ENCODE measurements at regions not wholly inside any gene's neighbourhood (a gene's known extent, or its start where the extent isn't known, plus 50 kb on each side); places are given as distances from the start of the nearest gene placed in this dataset.
A peak's percentile ranks its signal among the peaks of the same experiment; 100 is the strongest.

- intact Hi-C loops (cut with DNase I) = no loop called here
- H3K27ac ChIP-seq = no peak overlapping the region
- no peak for DNase-seq
- 57 to 64% (median 58%) methylated on average over 1 of the region's 1 CpG for WGBS, 4 donors
- H3K36me3 ChIP-seq (replicated peaks in 1 of 2) = no peaks in the 10 kb centered on the region
- no peak overlapping the region for H3K4me3 ChIP-seq
- no peaks in the 10 kb centered on the region for H3K27me3 ChIP-seq
- H3K4me1 ChIP-seq (replicated peaks in 1 of 2) = no peaks in the 10 kb centered on the region
- no peaks in the 10 kb centered on the region for H3K9me3 ChIP-seq (replicated peaks in 1 of 3)
- TF ChIP-seq POLR2A (IDR thresholded peaks at IDR 0.05) (no peak), CTCF (IDR thresholded peaks at IDR 0.05) (no peak)
Observed at GRCh38 chr2:12271589-12271984, 445.1 kb upstream of the TRIB2 start.

GRCh38 chr2:12273111-12273510 lies 443.6 kb upstream of the TRIB2 start:
- Histone ChIP-seq H3K36me3 (replicated peaks in 1 of 2) (no peaks in the 10 kb centered on the region), H3K4me1 (replicated peaks in 1 of 2) (peaks cover 10 to 11% of the 10 kb centered on the region in 2 donors), H3K4me3 (no peak overlapping the region), H3K27ac (no peak overlapping the region), H3K9me3 (replicated peaks in 1 of 3) (no peaks in the 10 kb centered on the region), H3K27me3 (no peaks in the 10 kb centered on the region)
- WGBS, 4 donors = 0 to 82% (median 33%) methylated on average over 1 of the region's 1 CpG
- DNase-seq = no peak
- TF ChIP-seq POLR2A (IDR thresholded peaks at IDR 0.05) (no peak), CTCF (IDR thresholded peaks at IDR 0.05) (no peak)
- intact Hi-C loops (cut with DNase I) = no loop called here

DNA sequence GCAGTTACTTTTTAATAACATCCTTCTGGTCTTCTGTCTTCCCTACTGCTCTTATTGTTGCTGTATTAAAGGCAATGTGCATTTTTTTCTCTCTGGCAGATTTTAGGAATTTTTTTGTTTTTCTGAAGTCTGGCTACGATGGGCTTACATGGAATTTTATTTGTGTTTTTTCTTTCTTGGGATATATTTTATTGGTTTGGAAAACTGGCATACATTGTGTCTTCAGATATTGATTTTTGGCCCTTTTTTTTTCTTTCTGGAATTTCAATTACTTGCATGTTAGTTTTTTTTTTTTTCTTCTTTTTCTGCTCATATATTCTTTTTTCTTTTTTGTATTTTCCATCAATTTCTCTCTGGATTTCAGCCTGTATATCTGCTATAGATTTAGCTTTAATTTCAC lies 442.1 kb upstream of the TRIB2 start:
- 89 to 100% (median 99%) methylated on average over 1 of the region's 1 CpG for WGBS, 4 donors
- no peak overlapping the region for H3K27ac ChIP-seq
- H3K4me1 ChIP-seq (replicated peaks in 1 of 2) = peaks cover 10 to 11% of the 10 kb centered on the region in 2 donors
- DNase-seq = no peak
- H3K9me3 ChIP-seq (replicated peaks in 1 of 3) = no peaks in the 10 kb centered on the region
- no peaks in the 10 kb centered on the region for H3K27me3 ChIP-seq
- no peak overlapping the region for H3K4me3 ChIP-seq
- TF ChIP-seq CTCF (IDR thresholded peaks at IDR 0.05) (no peak), POLR2A (IDR thresholded peaks at IDR 0.05) (no peak)
- intact Hi-C loops (cut with DNase I) = no loop called here
- H3K36me3 ChIP-seq (replicated peaks in 1 of 2) = no peaks in the 10 kb centered on the region

GRCh38 chr2:12277241-12278034 lies 439.3 kb upstream of the TRIB2 start:
- peaks cover 10 to 11% of the 10 kb centered on the region in 2 donors for H3K4me1 ChIP-seq (replicated peaks in 1 of 2)
- 32 to 40% (median 36%) methylated on average over 7 of the region's 7 CpGs for WGBS, 4 donors
- no peak for TF ChIP-seq POLR2A (IDR thresholded peaks at IDR 0.05)
- no peak for TF ChIP-seq CTCF (IDR thresholded peaks at IDR 0.05)
- no peaks in the 10 kb centered on the region for H3K27me3 ChIP-seq
- peak overlapping the region in 1 of 5 donors; percentile 13 for H3K27ac ChIP-seq
- intact Hi-C loops (cut with DNase I) = no loop called here
- peak in 2 of 7 donors; percentile 21 to 29 for DNase-seq
- no peaks in the 10 kb centered on the region for H3K36me3 ChIP-seq (replicated peaks in 1 of 2)
- no peak overlapping the region for H3K4me3 ChIP-seq
- H3K9me3 ChIP-seq (replicated peaks in 1 of 3) = no peaks in the 10 kb centered on the region
